ENCODE measurements at regions not wholly inside any gene's neighbourhood (a gene's known extent, or its start where the extent isn't known, plus 50 kb on each side); places are given as distances from the start of the nearest gene placed in this dataset.

GRCh38 chr6:71706523-71706922, 179.8 kb upstream of the RIMS1 start:
- TF ChIP-seq CTCF (IDR thresholded peaks at IDR 0.05): no peak
- no peak for ATAC-seq (ENCODE audit: low FRiP score)
- no peak for DNase-seq (ENCODE audit: low spot score)

GRCh38 chr6:71707059-71707458, 179.3 kb upstream of the RIMS1 start:
- TF ChIP-seq CTCF (IDR thresholded peaks at IDR 0.05): no peak

GRCh38 chr6:71720705-71721104, 165.6 kb upstream of the RIMS1 start:
- no peak for DNase-seq (ENCODE audit: low spot score)
- no peak for TF ChIP-seq CTCF (IDR thresholded peaks at IDR 0.05)
- no peak for ATAC-seq (ENCODE audit: low FRiP score)

More at GRCh38 chr6:71707059-71707458, 179.3 kb upstream of the RIMS1 start:
- ATAC-seq (ENCODE audit: low FRiP score) (no peak), DNase-seq (ENCODE audit: low spot score) (no peak)

GRCh38 chr6:71721642-71722041, 164.7 kb upstream of the RIMS1 start:
- ATAC-seq (ENCODE audit: low FRiP score) (no peak), DNase-seq (ENCODE audit: low spot score) (no peak)
- no peak for TF ChIP-seq CTCF (IDR thresholded peaks at IDR 0.05)

- DNase-seq (ENCODE audit: low spot score) (no peak), ATAC-seq (ENCODE audit: low FRiP score) (no peak)
- no peak for TF ChIP-seq CTCF (IDR thresholded peaks at IDR 0.05)
These were observed 163.6 kb upstream of the RIMS1 start for GRCh38 chr6:71722736-71723135.

GRCh38 chr6:71724456-71725125, 161.8 kb upstream of the RIMS1 start:
- no peak for ATAC-seq (ENCODE audit: low FRiP score)
- DNase-seq (ENCODE audit: low spot score): no peak
- no peak for TF ChIP-seq CTCF (IDR thresholded peaks at IDR 0.05)

- TF ChIP-seq CTCF (IDR thresholded peaks at IDR 0.05): no peak
- ATAC-seq (ENCODE audit: low FRiP score): no peak
- DNase-seq (ENCODE audit: low spot score): no peak
These were observed 161.3 kb upstream of the RIMS1 start for GRCh38 chr6:71725126-71725470.
